AG10803 (cell line): ENCODE measurements at regions not wholly inside any gene's neighbourhood (a gene's known extent, or its start where the extent isn't known, plus 50 kb on each side); places are given as distances from the start of the nearest gene placed in this dataset.
A peak's percentile ranks its signal among the peaks of the same experiment; 100 is the strongest.

Experiments
- DNase-seq: peaks from one replicate; pipeline ENCODE4 v3.0.0; 2010; ENCODE audit warnings: low read depth
- H3K4me3 ChIP-seq: 2 replicates; pipeline ENCODE4 v1.5.1; 2011; ENCODE audit warnings: mild to moderate bottlenecking, low read length, control low read depth
- CTCF ChIP-seq: conservative IDR thresholded peaks from 2 replicates; pipeline ENCODE4 v1.5.1; 2011; ENCODE audit warnings: mild to moderate bottlenecking, low read length, control low read depth, inconsistent platforms

GRCh38 chr3:194079702-194080172 lies 56.2 kb upstream of the HES1 start:
- no peak for TF ChIP-seq CTCF
- DNase-seq, result no peak
- no peak overlapping the region for H3K4me3 ChIP-seq

- no peak overlapping the region for H3K4me3 ChIP-seq
- DNase-seq, result peak; percentile 74
- no peak for TF ChIP-seq CTCF
Observed at GRCh38 chr3:194080436-194080835, 55.5 kb upstream of the HES1 start.

GRCh38 chr3:194080913-194081800 lies 54.8 kb upstream of the HES1 start:
- no peak for DNase-seq
- no peak for TF ChIP-seq CTCF
- H3K4me3 ChIP-seq, result no peak overlapping the region

- no peak for TF ChIP-seq CTCF
- DNase-seq, result no peak
- H3K4me3 ChIP-seq, result no peak overlapping the region
Observed at GRCh38 chr3:194081826-194082225, 54.1 kb upstream of the HES1 start.

GRCh38 chr3:194082743-194083636 lies 53.0 kb upstream of the HES1 start:
- no peak overlapping the region for H3K4me3 ChIP-seq
- no peak for TF ChIP-seq CTCF
- DNase-seq, result peak; percentile 77

- TF ChIP-seq CTCF, result no peak
- DNase-seq, result peak; percentile 54
- H3K4me3 ChIP-seq, result no peak overlapping the region
Observed at GRCh38 chr3:194083637-194084224, 52.2 kb upstream of the HES1 start.
